Transverse colon (tissue), 4 donors: ENCODE measurements at regions not wholly inside any gene's neighbourhood (a gene's known extent, or its start where the extent isn't known, plus 50 kb on each side); places are given as distances from the start of the nearest gene placed in this dataset.

Experiments
- POLR2AphosphoS5 ChIP-seq, 3 donors: sonication (generic); formaldehyde crosslinking; IDR thresholded peaks; one replicate each; pipeline ENCODE4 v1.6.1; 2016; ENCODE audit warnings: antibody characterized with exemption in 3 of 3
- TF ChIP-seq, protein P1 (sequence below), 5 experiments: fragments of 200-600 bp in 3 of 5; fragments of 450-650 bp in 2 of 5; sonication (generic) in 3 of 5; IDR thresholded peaks; 1 replicate in 2 of 5; 2 replicates in 3 of 5; pipeline ENCODE4 v1.5.1; 2016 to 2017; ENCODE audit warnings: antibody characterized with exemption in 5 of 5, inconsistent platforms in 3 of 5, mild to moderate bottlenecking in 2 of 5, moderate library complexity in 1 of 5

DNA sequence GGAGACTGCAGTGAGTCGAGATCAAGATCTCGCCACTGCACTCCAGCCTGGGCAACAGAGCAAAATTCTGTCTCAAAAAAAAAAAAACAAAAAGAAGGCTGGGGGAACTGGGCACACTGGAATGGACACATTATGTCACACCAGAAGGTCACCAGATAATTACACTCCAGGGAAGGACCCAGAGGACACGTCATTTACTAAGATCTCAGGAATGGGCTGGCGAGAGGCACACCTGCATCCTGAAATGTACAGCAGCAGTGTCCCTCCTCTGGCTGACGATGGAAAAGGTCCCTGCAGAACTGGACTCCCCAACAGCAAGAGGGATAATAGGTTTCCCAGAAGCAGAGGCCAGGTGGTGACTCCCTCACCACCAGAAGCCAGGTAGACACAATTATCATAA lies 243.5 kb downstream of the BCL11B start:
- TF ChIP-seq, protein P1, sequence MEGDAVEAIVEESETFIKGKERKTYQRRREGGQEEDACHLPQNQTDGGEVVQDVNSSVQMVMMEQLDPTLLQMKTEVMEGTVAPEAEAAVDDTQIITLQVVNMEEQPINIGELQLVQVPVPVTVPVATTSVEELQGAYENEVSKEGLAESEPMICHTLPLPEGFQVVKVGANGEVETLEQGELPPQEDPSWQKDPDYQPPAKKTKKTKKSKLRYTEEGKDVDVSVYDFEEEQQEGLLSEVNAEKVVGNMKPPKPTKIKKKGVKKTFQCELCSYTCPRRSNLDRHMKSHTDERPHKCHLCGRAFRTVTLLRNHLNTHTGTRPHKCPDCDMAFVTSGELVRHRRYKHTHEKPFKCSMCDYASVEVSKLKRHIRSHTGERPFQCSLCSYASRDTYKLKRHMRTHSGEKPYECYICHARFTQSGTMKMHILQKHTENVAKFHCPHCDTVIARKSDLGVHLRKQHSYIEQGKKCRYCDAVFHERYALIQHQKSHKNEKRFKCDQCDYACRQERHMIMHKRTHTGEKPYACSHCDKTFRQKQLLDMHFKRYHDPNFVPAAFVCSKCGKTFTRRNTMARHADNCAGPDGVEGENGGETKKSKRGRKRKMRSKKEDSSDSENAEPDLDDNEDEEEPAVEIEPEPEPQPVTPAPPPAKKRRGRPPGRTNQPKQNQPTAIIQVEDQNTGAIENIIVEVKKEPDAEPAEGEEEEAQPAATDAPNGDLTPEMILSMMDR (IDR thresholded peaks at IDR 0.05), result no peak
- no peak for TF ChIP-seq POLR2AphosphoS5 (IDR thresholded peaks at IDR 0.05)
